Activated T-cell treated with anti-CD3 and anti-CD28 coated beads, Interleukin-2, amount 50 U/mL, for 72 hours (primary cell): ENCODE measurements at regions not wholly inside any gene's neighbourhood (a gene's known extent, or its start where the extent isn't known, plus 50 kb on each side); places are given as distances from the start of the nearest gene placed in this dataset.

ENCODE experiments used
- ATAC-seq, 2 donors: fragments of 150-1000 bp; cut with Tn5 transposase; replicated peaks in 1 of 2; 2 replicates each; pipeline ENCODE4 v1.10.0; 2021; ENCODE audit warnings: moderate library complexity in 2 of 2, mild to moderate bottlenecking in 1 of 2
- DNase-seq, 2 donors: peaks; one replicate each; pipeline ENCODE4 v3.0.0; 2021 to 2022; ENCODE audit warnings: mixed read lengths in 1 of 2
- H3K27ac Mint-ChIP-seq: one replicate; pipeline ENCODE4 v1.8.0; 2022; ENCODE audit warnings: mild to moderate bottlenecking, moderate library complexity, mixed read lengths
- H3K27me3 Mint-ChIP-seq: one replicate; pipeline ENCODE4 v1.8.0; 2022; ENCODE audit warnings: low read depth, mixed read lengths
- H3K36me3 Mint-ChIP-seq, 2 donors: one replicate each; pipeline ENCODE4 v1.8.0; 2022; ENCODE audit warnings: mixed read lengths in 2 of 2, mild to moderate bottlenecking in 1 of 2; ENCODE audit not compliant: insufficient read depth in 2 of 2
- H3K4me1 Mint-ChIP-seq: one replicate; pipeline ENCODE4 v1.8.0; 2022; ENCODE audit warnings: low read depth, mixed read lengths
- H3K4me3 Mint-ChIP-seq, 2 donors: one replicate each; pipeline ENCODE4 v1.8.0; 2022; ENCODE audit warnings: mild to moderate bottlenecking in 2 of 2, mixed read lengths in 2 of 2, moderate library complexity in 2 of 2
- H3K9me3 Mint-ChIP-seq, 2 donors: one replicate each; pipeline ENCODE4 v1.8.0; 2022; ENCODE audit warnings: mixed read lengths in 2 of 2

GRCh38 chr7:98539865-98540264 is 77.2 kb upstream of the NPTX2 start:
- Mint-ChIP-seq H3K9me3 (peaks cover 2 to 5% of the 10 kb centered on the region in 2 donors), H3K36me3 (no peaks in the 10 kb centered on the region), H3K4me3 (no peak overlapping the region), H3K27ac (no peak overlapping the region), H3K27me3 (peaks cover 9% of the 10 kb centered on the region), H3K4me1 (no peaks in the 10 kb centered on the region)
- no peak for ATAC-seq
- DNase-seq, result no peak

GRCh38 chr7:98536803-98537202 is 80.3 kb upstream of the NPTX2 start:
- Mint-ChIP-seq H3K27ac (no peak overlapping the region), H3K4me1 (no peaks in the 10 kb centered on the region), H3K36me3 (no peaks in the 10 kb centered on the region), H3K9me3 (peaks cover 2 to 8% of the 10 kb centered on the region in 2 donors), H3K27me3 (peaks cover 9% of the 10 kb centered on the region), H3K4me3 (no peak overlapping the region)
- no peak for DNase-seq
- ATAC-seq, result no peak

- peaks cover 2 to 8% of the 10 kb centered on the region in 2 donors for H3K9me3 Mint-ChIP-seq
Measured at GRCh38 chr7:98534493-98534892, 82.6 kb upstream of the NPTX2 start.

GRCh38 chr7:98531717-98532116 is 85.4 kb upstream of the NPTX2 start:
- no peak overlapping the region for H3K4me3 Mint-ChIP-seq
- no peak overlapping the region for H3K27ac Mint-ChIP-seq
- peaks cover 6% of the 10 kb centered on the region for H3K27me3 Mint-ChIP-seq
- H3K9me3 Mint-ChIP-seq, result peaks cover 0 to 3% of the 10 kb centered on the region in 2 donors
- no peak for DNase-seq
- no peak for ATAC-seq
- H3K4me1 Mint-ChIP-seq, result no peaks in the 10 kb centered on the region
- H3K36me3 Mint-ChIP-seq, result no peaks in the 10 kb centered on the region

More at GRCh38 chr7:98534493-98534892, 82.6 kb upstream of the NPTX2 start:
- ATAC-seq (no peak), DNase-seq (no peak)
- H3K27me3 Mint-ChIP-seq, result peaks cover 9% of the 10 kb centered on the region
- no peak overlapping the region for H3K27ac Mint-ChIP-seq
- no peak overlapping the region for H3K4me3 Mint-ChIP-seq
- H3K4me1 Mint-ChIP-seq, result no peaks in the 10 kb centered on the region
- H3K36me3 Mint-ChIP-seq, result no peaks in the 10 kb centered on the region

- Mint-ChIP-seq H3K9me3 (peaks cover 0 to 3% of the 10 kb centered on the region in 2 donors), H3K4me1 (no peaks in the 10 kb centered on the region), H3K27me3 (no peaks in the 10 kb centered on the region), H3K36me3 (no peaks in the 10 kb centered on the region), H3K4me3 (no peak overlapping the region), H3K27ac (no peak overlapping the region)
- no peak for ATAC-seq
- no peak for DNase-seq
Measured at GRCh38 chr7:98528079-98528478, 89.0 kb upstream of the NPTX2 start.

- Mint-ChIP-seq H3K9me3 (no peaks in the 10 kb centered on the region), H3K27me3 (no peaks in the 10 kb centered on the region), H3K36me3 (no peaks in the 10 kb centered on the region), H3K4me1 (no peaks in the 10 kb centered on the region), H3K4me3 (no peak overlapping the region), H3K27ac (no peak overlapping the region)
- ATAC-seq (no peak), DNase-seq (no peak)
Measured at GRCh38 chr7:98526059-98526458, 91.0 kb upstream of the NPTX2 start.

GRCh38 chr7:98521089-98521692 is 95.9 kb upstream of the NPTX2 start:
- ATAC-seq (no peak), DNase-seq (no peak)
- Mint-ChIP-seq H3K4me1 (no peaks in the 10 kb centered on the region), H3K27me3 (no peaks in the 10 kb centered on the region), H3K36me3 (no peaks in the 10 kb centered on the region), H3K9me3 (peaks cover 0 to 2% of the 10 kb centered on the region in 2 donors), H3K27ac (no peak overlapping the region), H3K4me3 (no peak overlapping the region)

- Mint-ChIP-seq H3K27me3 (no peaks in the 10 kb centered on the region), H3K4me1 (no peaks in the 10 kb centered on the region), H3K9me3 (peaks cover 0 to 2% of the 10 kb centered on the region in 2 donors), H3K36me3 (no peaks in the 10 kb centered on the region), H3K4me3 (no peak overlapping the region), H3K27ac (no peak overlapping the region)
- no peak for DNase-seq
- no peak for ATAC-seq
Measured at GRCh38 chr7:98520356-98520951, 96.6 kb upstream of the NPTX2 start.

- peaks cover 0 to 2% of the 10 kb centered on the region in 2 donors for H3K9me3 Mint-ChIP-seq
- no peak overlapping the region for H3K27ac Mint-ChIP-seq
- H3K4me3 Mint-ChIP-seq, result no peak overlapping the region
Measured at GRCh38 chr7:98518159-98518947, 98.7 kb upstream of the NPTX2 start.

GRCh38 chr7:98515201-98515600 is 101.9 kb upstream of the NPTX2 start:
- Mint-ChIP-seq H3K27ac (no peak overlapping the region), H3K36me3 (no peaks in the 10 kb centered on the region), H3K4me1 (no peaks in the 10 kb centered on the region), H3K27me3 (no peaks in the 10 kb centered on the region), H3K4me3 (no peak overlapping the region), H3K9me3 (peaks cover 0 to 3% of the 10 kb centered on the region in 2 donors)
- DNase-seq (no peak), ATAC-seq (no peak)

More at GRCh38 chr7:98518159-98518947, 98.7 kb upstream of the NPTX2 start:
- DNase-seq (no peak), ATAC-seq (no peak)
- no peaks in the 10 kb centered on the region for H3K27me3 Mint-ChIP-seq
- H3K4me1 Mint-ChIP-seq, result no peaks in the 10 kb centered on the region
- no peaks in the 10 kb centered on the region for H3K36me3 Mint-ChIP-seq

- Mint-ChIP-seq H3K27me3 (no peaks in the 10 kb centered on the region), H3K36me3 (no peaks in the 10 kb centered on the region), H3K27ac (no peak overlapping the region), H3K9me3 (peaks cover 0 to 3% of the 10 kb centered on the region in 2 donors), H3K4me3 (no peak overlapping the region), H3K4me1 (no peaks in the 10 kb centered on the region)
- DNase-seq (no peak), ATAC-seq (no peak)
Measured at GRCh38 chr7:98514211-98515031, 102.7 kb upstream of the NPTX2 start.

- H3K27me3 Mint-ChIP-seq, result no peaks in the 10 kb centered on the region
- DNase-seq, result no peak
- H3K27ac Mint-ChIP-seq, result no peak overlapping the region
- no peaks in the 10 kb centered on the region for H3K36me3 Mint-ChIP-seq
- H3K4me3 Mint-ChIP-seq, result no peak overlapping the region
- peaks cover 0 to 1% of the 10 kb centered on the region in 2 donors for H3K9me3 Mint-ChIP-seq
- no peaks in the 10 kb centered on the region for H3K4me1 Mint-ChIP-seq
- no peak for ATAC-seq
Measured at GRCh38 chr7:98511175-98511574, 105.9 kb upstream of the NPTX2 start.

- no peak for ATAC-seq
- no peak for DNase-seq
- H3K4me1 Mint-ChIP-seq, result no peaks in the 10 kb centered on the region
Measured at GRCh38 chr7:98509836-98510235, 107.2 kb upstream of the NPTX2 start.

More at GRCh38 chr7:98509836-98510235, 107.2 kb upstream of the NPTX2 start:
- no peaks in the 10 kb centered on the region for H3K27me3 Mint-ChIP-seq
- no peaks in the 10 kb centered on the region for H3K36me3 Mint-ChIP-seq
- no peak overlapping the region for H3K4me3 Mint-ChIP-seq
- no peak overlapping the region for H3K27ac Mint-ChIP-seq
- peaks cover 0 to 1% of the 10 kb centered on the region in 2 donors for H3K9me3 Mint-ChIP-seq
